Mesothelial cell of epicardium (in vitro differentiated cells): ENCODE measurements at regions not wholly inside any gene's neighbourhood (a gene's known extent, or its start where the extent isn't known, plus 50 kb on each side); places are given as distances from the start of the nearest gene placed in this dataset.

Experiments
- DNase-seq, 2 experiments: peaks; one replicate each; pipeline ENCODE4 v3.0.0; 2021; ENCODE audit warnings: low spot score in 2 of 2; ENCODE audit not compliant: unreplicated experiment in 2 of 2
- H3K27ac Mint-ChIP-seq: 2 replicates; pipeline ENCODE4 v1.8.0; 2021; ENCODE audit warnings: mixed read lengths
- H3K27me3 Mint-ChIP-seq: 2 replicates; pipeline ENCODE4 v1.8.0; 2021; ENCODE audit warnings: low read depth, mixed read lengths
- H3K36me3 Mint-ChIP-seq: 2 replicates; pipeline ENCODE4 v1.8.0; 2021; ENCODE audit warnings: mixed read lengths
- H3K4me1 Mint-ChIP-seq: 2 replicates; pipeline ENCODE4 v1.8.0; 2021; ENCODE audit warnings: mixed read lengths
- H3K4me3 Mint-ChIP-seq: 2 replicates; pipeline ENCODE4 v1.8.0; 2021; ENCODE audit warnings: mild to moderate bottlenecking, moderate library complexity, mixed read lengths
- H3K9me3 Mint-ChIP-seq: 2 replicates; pipeline ENCODE4 v1.8.0; 2021; ENCODE audit warnings: mixed read lengths
- CTCF ChIP-seq: fragments of 200-600 bp; sonication (generic); IDR thresholded peaks from one replicate; pipeline ENCODE4 v1.5.0; 2021; ENCODE audit warnings: antibody characterized with exemption; ENCODE audit not compliant: unreplicated experiment

GRCh38 chr9:91023741-91024140 is 222.1 kb downstream of the SYK start:
- Mint-ChIP-seq H3K4me1 (no peaks in the 10 kb centered on the region), H3K27ac (no peak overlapping the region), H3K27me3 (peaks cover 7% of the 10 kb centered on the region), H3K9me3 (peaks cover 23% of the 10 kb centered on the region), H3K4me3 (no peak overlapping the region), H3K36me3 (no peaks in the 10 kb centered on the region)
- DNase-seq, result no peak
- no peak for TF ChIP-seq CTCF

GRCh38 chr9:91024841-91025240 is 223.2 kb downstream of the SYK start:
- Mint-ChIP-seq H3K4me3 (no peak overlapping the region), H3K9me3 (peaks cover 12% of the 10 kb centered on the region), H3K27me3 (peaks cover 7% of the 10 kb centered on the region), H3K36me3 (no peaks in the 10 kb centered on the region), H3K27ac (no peak overlapping the region), H3K4me1 (no peaks in the 10 kb centered on the region)
- no peak for TF ChIP-seq CTCF
- DNase-seq, result no peak

- H3K27me3 Mint-ChIP-seq, result peaks cover 7% of the 10 kb centered on the region
- peaks cover 10% of the 10 kb centered on the region for H3K9me3 Mint-ChIP-seq
- DNase-seq, result no peak
- TF ChIP-seq CTCF, result no peak
- H3K27ac Mint-ChIP-seq, result no peak overlapping the region
- no peak overlapping the region for H3K4me3 Mint-ChIP-seq
- H3K36me3 Mint-ChIP-seq, result no peaks in the 10 kb centered on the region
- no peaks in the 10 kb centered on the region for H3K4me1 Mint-ChIP-seq
Measured at GRCh38 chr9:91025856-91026255, 224.2 kb downstream of the SYK start.

GRCh38 chr9:91026266-91026665 is 224.6 kb downstream of the SYK start:
- Mint-ChIP-seq H3K4me1 (no peaks in the 10 kb centered on the region), H3K4me3 (no peak overlapping the region), H3K36me3 (no peaks in the 10 kb centered on the region), H3K9me3 (peaks cover 10% of the 10 kb centered on the region), H3K27me3 (peaks cover 7% of the 10 kb centered on the region), H3K27ac (no peak overlapping the region)
- DNase-seq, result no peak
- TF ChIP-seq CTCF, result no peak

GRCh38 chr9:91027005-91027404 is 225.4 kb downstream of the SYK start:
- Mint-ChIP-seq H3K27ac (no peak overlapping the region), H3K4me1 (no peaks in the 10 kb centered on the region), H3K36me3 (no peaks in the 10 kb centered on the region), H3K4me3 (no peak overlapping the region), H3K27me3 (peaks cover 8% of the 10 kb centered on the region), H3K9me3 (peaks cover 10% of the 10 kb centered on the region)
- no peak for TF ChIP-seq CTCF
- DNase-seq, result no peak

- Mint-ChIP-seq H3K27me3 (peaks cover 6% of the 10 kb centered on the region), H3K36me3 (no peaks in the 10 kb centered on the region), H3K4me3 (no peak overlapping the region), H3K4me1 (no peaks in the 10 kb centered on the region), H3K9me3 (peaks cover under 1% of the 10 kb centered on the region), H3K27ac (no peak overlapping the region)
- no peak for TF ChIP-seq CTCF
- DNase-seq, result no peak
Measured at GRCh38 chr9:91028166-91028827, 226.7 kb downstream of the SYK start.
